ENCODE measurements at regions not wholly inside any gene's neighbourhood (a gene's known extent, or its start where the extent isn't known, plus 50 kb on each side); places are given as distances from the start of the nearest gene placed in this dataset.

- ChIA-PET CTCF (no interaction called here), POLR2A (no interaction called here)
- no peak for TF ChIP-seq FOXM1 (IDR thresholded peaks at IDR 0.05; ENCODE audit: borderline replicate concordance)
- TF ChIP-seq FOXK2 (IDR thresholded peaks at IDR 0.05) = no peak
- TF ChIP-seq SP1 (IDR thresholded peaks at IDR 0.05) = no peak
- no peak for DNase-seq (ENCODE audit: extremely low spot score)
Measured at GRCh38 chr16:5966004-5966403, 868.4 kb upstream of the EEF2KMT start.

- ChIA-PET POLR2A (no interaction called here), CTCF (no interaction called here)
- no peak for DNase-seq (ENCODE audit: extremely low spot score)
- TF ChIP-seq CTBP1 (IDR thresholded peaks at IDR 0.05; ENCODE audit: borderline replicate concordance) = no peak
- no peak for TF ChIP-seq ELF4 (IDR thresholded peaks at IDR 0.05)
- TF ChIP-seq ZNF384 (IDR thresholded peaks at IDR 0.05) = no peak
Measured at GRCh38 chr16:5965321-5965720, 867.7 kb upstream of the EEF2KMT start.

GRCh38 chr16:5951486-5951885, 853.9 kb upstream of the EEF2KMT start:
- no peak for DNase-seq (ENCODE audit: extremely low spot score)
- TF ChIP-seq SP1 (IDR thresholded peaks at IDR 0.05) (no peak), BHLHE40 (IDR thresholded peaks at IDR 0.05; ENCODE audit: borderline replicate concordance) (no peak), PKNOX1 (IDR thresholded peaks at IDR 0.05) (no peak), LEF1 (IDR thresholded peaks at IDR 0.05; ENCODE audit: borderline replicate concordance) (no peak), FOXA1 (IDR thresholded peaks at IDR 0.05) (no peak)
- CTCF ChIA-PET = no interaction called here
- POLR2A ChIA-PET = no interaction called here

- DNase-seq (ENCODE audit: extremely low spot score) = no peak
- ChIA-PET CTCF (no interaction called here), POLR2A (no interaction called here)
- TF ChIP-seq LEF1 (IDR thresholded peaks at IDR 0.05; ENCODE audit: borderline replicate concordance) (no peak), ELF4 (IDR thresholded peaks at IDR 0.05) (no peak), L3MBTL2 (conservative IDR thresholded peaks at IDR 0.05) (no peak), CTBP1 (IDR thresholded peaks at IDR 0.05; ENCODE audit: borderline replicate concordance) (no peak), FOXM1 (IDR thresholded peaks at IDR 0.05; ENCODE audit: borderline replicate concordance) (no peak), NFRKB (IDR thresholded peaks at IDR 0.05) (no peak), SP1 (IDR thresholded peaks at IDR 0.05) (no peak), FOXK2 (IDR thresholded peaks at IDR 0.05) (no peak), ZNF384 (IDR thresholded peaks at IDR 0.05) (no peak), SUZ12 (IDR thresholded peaks at IDR 0.05) (no peak), ARNT (IDR thresholded peaks at IDR 0.05) (no peak), FOXA1 (IDR thresholded peaks at IDR 0.05) (no peak), PKNOX1 (IDR thresholded peaks at IDR 0.05) (no peak), TARDBP (IDR thresholded peaks at IDR 0.05) (no peak), HDGF (IDR thresholded peaks at IDR 0.05; ENCODE audit: borderline replicate concordance) (no peak)
Measured at GRCh38 chr16:5944971-5945370, 847.4 kb upstream of the EEF2KMT start.

GRCh38 chr16:5938607-5939006, 841.0 kb upstream of the EEF2KMT start:
- CTCF ChIA-PET = no interaction called here
- TF ChIP-seq PKNOX1 (IDR thresholded peaks at IDR 0.05) (no peak), FOXM1 (IDR thresholded peaks at IDR 0.05; ENCODE audit: borderline replicate concordance) (no peak), ELF4 (IDR thresholded peaks at IDR 0.05) (no peak), ZNF384 (IDR thresholded peaks at IDR 0.05) (no peak), SP1 (IDR thresholded peaks at IDR 0.05) (no peak), FOXK2 (IDR thresholded peaks at IDR 0.05) (no peak)
- POLR2A ChIA-PET = no interaction called here
- no peak for DNase-seq (ENCODE audit: extremely low spot score)

- ChIA-PET POLR2A (no interaction called here), CTCF (no interaction called here)
- no peak for TF ChIP-seq ELF4 (IDR thresholded peaks at IDR 0.05)
- TF ChIP-seq HDGF (IDR thresholded peaks at IDR 0.05; ENCODE audit: borderline replicate concordance) = no peak
- TF ChIP-seq ZNF384 (IDR thresholded peaks at IDR 0.05) = no peak
- TF ChIP-seq ARNT (IDR thresholded peaks at IDR 0.05) = no peak
- TF ChIP-seq FOXK2 (IDR thresholded peaks at IDR 0.05) = no peak
- no peak for DNase-seq (ENCODE audit: extremely low spot score)
Measured at GRCh38 chr16:5932906-5933305, 835.3 kb upstream of the EEF2KMT start.

GRCh38 chr16:5928476-5929065, 831.0 kb upstream of the EEF2KMT start:
- ChIA-PET CTCF (no interaction called here), POLR2A (no interaction called here)
- no peak for TF ChIP-seq FOXA1 (IDR thresholded peaks at IDR 0.05)
- no peak for TF ChIP-seq FOXK2 (IDR thresholded peaks at IDR 0.05)
- TF ChIP-seq L3MBTL2 (conservative IDR thresholded peaks at IDR 0.05) = no peak
- no peak for TF ChIP-seq ZNF384 (IDR thresholded peaks at IDR 0.05)
- TF ChIP-seq FOXM1 (IDR thresholded peaks at IDR 0.05; ENCODE audit: borderline replicate concordance) = no peak
- no peak for TF ChIP-seq HDGF (IDR thresholded peaks at IDR 0.05; ENCODE audit: borderline replicate concordance)
- no peak for TF ChIP-seq SP1 (IDR thresholded peaks at IDR 0.05)
- no peak for TF ChIP-seq ELF4 (IDR thresholded peaks at IDR 0.05)
- DNase-seq (ENCODE audit: extremely low spot score) = no peak

- TF ChIP-seq LEF1 (IDR thresholded peaks at IDR 0.05; ENCODE audit: borderline replicate concordance) (no peak), NFRKB (IDR thresholded peaks at IDR 0.05) (no peak), FOXM1 (IDR thresholded peaks at IDR 0.05; ENCODE audit: borderline replicate concordance) (no peak), ZNF384 (IDR thresholded peaks at IDR 0.05) (no peak), TARDBP (IDR thresholded peaks at IDR 0.05) (no peak), HDGF (IDR thresholded peaks at IDR 0.05; ENCODE audit: borderline replicate concordance) (no peak), L3MBTL2 (conservative IDR thresholded peaks at IDR 0.05) (no peak), SP1 (IDR thresholded peaks at IDR 0.05) (no peak), PKNOX1 (IDR thresholded peaks at IDR 0.05) (no peak), CTBP1 (IDR thresholded peaks at IDR 0.05; ENCODE audit: borderline replicate concordance) (no peak), SUZ12 (IDR thresholded peaks at IDR 0.05) (no peak), ELF4 (IDR thresholded peaks at IDR 0.05) (no peak), FOXA1 (IDR thresholded peaks at IDR 0.05) (no peak), ARNT (IDR thresholded peaks at IDR 0.05) (no peak)
- ChIA-PET CTCF (no interaction called here), POLR2A (no interaction called here)
- no peak for DNase-seq (ENCODE audit: extremely low spot score)
Measured at GRCh38 chr16:5925850-5926249, 828.3 kb upstream of the EEF2KMT start.
